ENCODE measurements at regions not wholly inside any gene's neighbourhood (a gene's known extent, or its start where the extent isn't known, plus 50 kb on each side); places are given as distances from the start of the nearest gene placed in this dataset.

- DNase-seq: no peak
Observed at GRCh38 chr14:65360144-65360784, 52.3 kb upstream of the FUT8 start.

DNA sequence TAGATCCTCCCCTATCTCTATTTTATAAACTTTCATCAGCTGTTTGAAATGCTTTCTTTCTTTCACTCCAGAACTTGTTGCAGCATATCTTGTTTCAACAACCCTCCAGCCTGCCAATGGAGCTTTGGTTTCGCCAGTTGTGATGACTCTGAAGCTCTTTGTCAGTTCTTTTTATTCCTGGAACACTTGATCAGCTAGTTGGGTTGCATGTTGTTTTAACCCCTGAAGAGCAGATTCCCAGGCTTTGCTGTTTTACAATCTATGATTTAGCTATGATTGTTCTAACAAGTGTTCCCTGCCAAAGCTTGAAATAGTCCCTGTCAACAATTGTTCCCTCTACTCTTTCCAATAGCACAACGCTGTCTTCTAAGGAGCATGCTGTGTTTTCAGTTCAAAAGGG, 50.6 kb upstream of the FUT8 start:
- DNase-seq: no peak

Measured in COR-L47 (cell line).